HG03432 (cell line): ENCODE measurements at regions not wholly inside any gene's neighbourhood (a gene's known extent, or its start where the extent isn't known, plus 50 kb on each side); places are given as distances from the start of the nearest gene placed in this dataset.
"Not testable (repeated sequence)": the region's sequence is repeated elsewhere in the genome, so short reads cannot be mapped to it uniquely, and the experiment has no call there.

Experiments used
- ATAC-seq: cut with Tn5 transposase; IDR thresholded peaks from one replicate; pipeline ENCODE4 v1.9.1; 2021; ENCODE audit warnings: mild to moderate bottlenecking, moderate library complexity; ENCODE audit not compliant: unreplicated experiment

DNA sequence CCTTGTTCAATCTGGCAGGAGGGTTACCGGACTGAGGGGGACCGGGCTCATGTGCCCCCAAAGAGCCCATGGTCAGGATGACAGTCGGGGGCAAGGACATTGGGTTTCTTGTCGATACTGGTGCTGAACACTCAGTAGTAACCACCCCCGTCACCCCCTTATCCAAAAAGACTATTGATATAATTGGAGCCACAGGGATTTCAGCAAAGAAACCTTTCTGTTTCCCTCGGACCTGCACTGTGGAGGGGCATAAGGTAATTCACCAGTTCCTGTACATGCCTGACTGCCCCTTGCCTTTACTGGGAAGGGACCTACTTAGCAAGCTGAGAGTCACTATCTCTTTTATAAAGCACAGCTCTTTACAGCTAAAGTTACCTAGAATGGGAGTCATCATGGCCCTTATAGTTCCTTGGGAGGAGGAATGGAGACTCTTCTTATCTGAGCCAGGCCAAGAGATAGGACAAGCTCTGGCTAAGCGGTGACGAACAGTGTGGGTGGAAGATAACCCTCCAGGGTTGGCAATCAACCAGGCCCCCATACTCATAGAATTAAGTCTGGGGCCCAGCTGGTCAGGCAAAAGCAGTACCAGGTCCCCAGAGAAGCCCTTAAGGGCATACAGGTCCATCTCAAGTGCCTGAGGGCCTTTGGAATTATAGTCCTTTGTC lies 603.7 kb downstream of the UQCRFS1 start:
- ATAC-seq: no peak

DNA sequence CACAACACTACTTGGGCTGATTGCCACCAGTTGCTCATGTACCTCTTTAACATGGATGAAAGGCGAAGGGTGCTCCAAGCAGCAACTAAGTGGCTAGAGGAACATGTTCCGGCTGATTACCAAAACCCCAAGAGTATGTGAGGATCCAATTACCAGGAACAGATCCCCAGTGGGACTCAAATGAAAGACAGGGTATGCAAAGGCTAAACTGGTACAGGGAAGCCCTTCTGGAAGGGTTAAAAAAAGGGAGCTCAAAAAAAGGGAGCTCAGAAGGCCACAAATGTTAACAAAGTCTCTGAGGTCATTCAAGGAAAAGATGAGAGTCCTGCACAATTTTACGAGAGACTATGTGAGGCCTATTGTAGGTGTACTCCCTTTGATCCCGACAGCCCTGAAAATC lies 604.7 kb downstream of the UQCRFS1 start:
- ATAC-seq: no peak

DNA sequence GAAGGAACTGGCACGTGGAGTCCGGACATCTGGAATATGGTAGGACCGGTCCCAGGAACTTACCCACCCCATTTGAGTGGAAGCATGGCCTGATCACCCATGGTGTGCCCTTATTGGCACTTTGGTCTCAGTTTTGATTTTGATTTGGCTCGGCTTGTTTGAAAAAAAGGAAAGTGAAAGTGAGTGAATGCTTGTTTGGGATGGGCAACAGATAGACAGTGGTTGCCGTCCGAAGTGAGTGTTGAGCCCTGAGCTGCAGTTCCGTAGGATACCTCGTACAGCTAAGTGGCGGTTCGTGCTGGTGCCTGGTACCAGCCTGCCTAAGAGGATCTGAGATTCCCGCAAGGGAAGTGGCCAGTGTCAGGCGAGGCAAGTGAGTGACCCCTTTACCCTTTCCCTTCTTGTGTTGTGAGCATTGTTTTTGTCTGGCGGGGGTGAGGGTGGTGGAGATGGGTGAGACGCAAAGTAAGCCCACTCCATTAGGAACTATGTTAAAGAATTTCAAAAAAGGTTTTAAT lies 605.8 kb downstream of the UQCRFS1 start:
- no peak for ATAC-seq

DNA sequence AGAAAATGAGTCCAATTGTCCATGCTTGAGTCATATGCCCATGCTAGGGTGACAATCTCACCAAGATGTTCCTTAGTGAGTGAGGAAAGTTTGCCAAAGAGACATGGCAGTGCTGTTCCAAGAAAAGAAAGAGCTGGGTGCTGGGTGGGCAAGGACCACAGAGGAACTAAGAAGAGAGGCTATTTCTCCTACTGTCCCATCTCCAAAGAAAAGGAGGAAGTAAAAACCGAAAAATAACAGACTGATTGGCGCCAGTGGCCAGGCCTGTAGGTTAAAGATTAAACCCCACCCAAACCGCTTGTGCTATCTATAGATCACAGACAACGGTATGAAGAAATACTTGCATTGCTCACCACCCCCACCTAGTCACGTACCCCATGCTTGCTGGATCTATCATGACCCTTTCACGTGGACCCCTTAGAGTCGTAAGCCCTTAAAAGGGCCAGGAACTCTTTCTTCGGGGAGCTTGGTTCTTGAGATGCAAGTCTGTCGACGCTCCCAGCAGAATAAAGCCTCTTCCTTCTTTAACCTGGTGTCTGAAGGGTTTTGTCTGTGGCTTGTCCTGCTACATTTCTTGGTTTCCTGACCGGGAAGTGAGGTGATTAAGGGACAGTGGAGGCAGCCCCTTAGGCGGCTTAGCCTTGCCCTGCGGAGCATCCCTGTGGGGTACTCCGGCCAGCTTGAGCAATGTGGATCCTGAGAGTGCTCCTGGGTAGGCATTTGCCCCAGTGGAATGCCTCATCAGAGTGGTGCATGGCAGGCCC lies 606.5 kb downstream of the UQCRFS1 start:
- ATAC-seq: no peak

DNA sequence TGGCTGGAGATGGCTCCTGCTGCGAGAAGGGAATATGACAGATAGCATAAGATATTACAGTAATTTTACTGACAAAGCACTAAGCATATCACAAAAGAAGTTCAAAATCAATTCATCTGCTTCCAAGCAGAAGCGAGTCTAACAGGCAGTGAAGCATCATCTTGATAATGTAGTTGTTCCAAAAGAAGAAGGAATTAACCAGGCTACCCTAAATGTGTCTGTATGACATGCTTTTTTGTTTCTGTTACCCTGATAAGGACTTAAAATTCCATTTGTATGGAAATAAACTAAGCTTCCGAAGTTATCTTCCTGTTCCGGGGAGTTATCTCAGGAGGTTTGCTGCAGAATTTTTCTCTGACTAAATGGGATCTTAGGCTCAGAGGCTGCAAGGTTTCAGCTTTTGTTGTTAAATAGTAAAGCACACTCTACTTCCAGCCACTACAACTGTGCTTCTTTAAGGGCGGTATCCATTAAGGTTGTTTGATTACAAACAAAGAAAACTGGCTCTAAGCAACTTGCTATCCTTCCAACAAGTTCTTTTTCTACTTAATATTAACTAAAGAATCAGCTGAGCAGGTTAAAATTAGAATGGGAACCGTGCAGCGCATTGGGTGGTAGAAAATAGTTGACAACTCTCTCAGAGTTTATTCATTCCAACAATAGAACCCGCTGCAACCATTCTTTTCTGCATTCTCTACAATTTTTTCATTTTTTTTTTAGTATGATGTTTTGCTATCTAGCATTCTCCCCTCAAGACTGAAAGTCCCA lies 607.3 kb downstream of the UQCRFS1 start:
- ATAC-seq: no peak

GRCh38 chr19:28603453-28603852 lies 609.5 kb downstream of the UQCRFS1 start:
- no peak for ATAC-seq

- no peak for ATAC-seq
These were observed 610.2 kb downstream of the UQCRFS1 start for GRCh38 chr19:28602675-28603298.

DNA sequence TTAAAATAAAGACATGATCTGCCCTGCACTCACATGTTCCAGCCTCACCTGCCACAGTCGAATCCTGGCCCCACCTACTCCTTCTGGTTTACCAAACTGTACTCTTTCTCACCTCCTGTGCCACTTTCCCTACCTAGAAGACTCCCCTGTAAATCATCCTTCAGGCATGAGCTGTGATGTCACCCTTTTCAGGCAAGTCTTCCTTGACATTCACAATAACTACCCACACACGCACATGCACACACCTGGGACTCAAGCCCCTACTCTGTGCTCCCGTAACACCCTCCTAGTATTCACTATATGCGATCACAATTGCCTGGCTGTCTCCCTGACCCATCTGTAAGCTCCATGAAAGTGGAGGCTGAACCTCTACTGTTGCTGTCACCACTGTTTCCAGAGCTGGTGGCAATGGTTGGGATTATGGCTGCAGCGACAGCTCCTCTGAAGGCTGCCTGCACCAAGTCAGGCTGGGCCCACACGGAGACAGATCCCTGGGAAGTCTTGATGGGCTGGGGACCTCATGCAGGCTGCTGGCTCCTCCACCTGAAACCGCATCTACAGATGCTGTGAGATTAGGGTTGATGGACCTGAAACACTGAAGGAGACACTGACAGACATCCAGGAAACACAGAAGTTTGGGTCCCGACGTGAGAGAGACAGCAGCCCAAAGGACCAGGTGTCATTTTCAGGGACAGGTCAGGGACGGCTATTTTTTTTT lies 611.1 kb downstream of the UQCRFS1 start:
- no peak for ATAC-seq

- ATAC-seq: no peak
These were observed 614.1 kb downstream of the UQCRFS1 start for GRCh38 chr19:28598861-28599260.

GRCh38 chr19:28596561-28597071 lies 616.3 kb downstream of the UQCRFS1 start:
- ATAC-seq: no peak

DNA sequence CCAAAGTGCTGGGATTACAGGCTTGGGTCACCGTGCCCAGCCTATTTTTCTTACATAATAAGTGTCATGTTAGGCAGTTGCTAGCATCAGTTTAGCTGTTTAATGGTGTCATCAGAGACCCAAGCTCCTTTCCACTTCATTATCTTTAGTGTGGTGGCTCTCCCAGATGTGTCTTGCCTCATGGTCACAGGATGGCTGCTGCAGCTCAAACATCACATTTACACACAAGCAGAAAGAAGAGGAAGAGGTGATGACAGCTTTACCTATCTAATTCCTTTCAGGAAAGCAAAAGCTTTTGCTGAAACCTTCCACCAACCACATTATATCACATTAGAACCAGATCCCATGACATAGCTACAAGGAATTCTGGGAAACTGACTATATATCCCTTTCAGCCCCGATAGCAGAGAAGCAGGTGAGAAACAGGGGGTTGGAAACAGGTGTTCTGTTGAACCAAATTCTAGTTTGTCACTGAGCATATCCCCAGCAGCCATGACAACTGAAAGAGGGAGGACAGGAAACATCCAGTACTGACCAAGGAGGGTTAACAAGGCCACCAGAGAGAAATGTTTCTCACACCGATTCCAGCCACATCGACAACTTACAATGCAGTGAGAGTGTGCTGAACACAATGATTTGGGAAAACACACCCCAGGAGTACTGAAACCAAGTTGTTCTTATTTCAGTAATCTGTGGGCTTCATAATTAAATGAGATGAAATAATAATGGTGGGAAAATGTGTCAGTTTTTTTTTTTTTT lies 617.0 kb downstream of the UQCRFS1 start:
- no peak for ATAC-seq

DNA sequence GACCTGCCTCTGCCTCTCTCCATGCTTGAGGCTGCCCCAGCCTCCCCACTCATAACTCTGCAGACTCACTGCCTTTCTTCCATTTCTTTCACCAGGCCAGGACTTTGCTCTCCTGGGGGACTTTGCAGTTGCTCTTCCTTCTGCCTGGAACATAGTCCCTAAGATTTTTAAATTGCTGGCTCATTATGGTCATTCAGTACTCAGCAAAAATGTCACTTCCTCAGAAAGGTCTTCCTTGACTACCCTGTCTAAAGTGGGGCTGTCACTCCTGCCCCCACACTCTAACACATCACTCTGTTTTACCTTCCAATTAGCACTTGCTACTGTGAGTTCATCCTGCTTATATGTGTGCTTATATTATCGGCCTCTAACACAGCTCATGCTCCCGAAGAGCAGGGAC lies 618.2 kb downstream of the UQCRFS1 start:
- no peak for ATAC-seq

DNA sequence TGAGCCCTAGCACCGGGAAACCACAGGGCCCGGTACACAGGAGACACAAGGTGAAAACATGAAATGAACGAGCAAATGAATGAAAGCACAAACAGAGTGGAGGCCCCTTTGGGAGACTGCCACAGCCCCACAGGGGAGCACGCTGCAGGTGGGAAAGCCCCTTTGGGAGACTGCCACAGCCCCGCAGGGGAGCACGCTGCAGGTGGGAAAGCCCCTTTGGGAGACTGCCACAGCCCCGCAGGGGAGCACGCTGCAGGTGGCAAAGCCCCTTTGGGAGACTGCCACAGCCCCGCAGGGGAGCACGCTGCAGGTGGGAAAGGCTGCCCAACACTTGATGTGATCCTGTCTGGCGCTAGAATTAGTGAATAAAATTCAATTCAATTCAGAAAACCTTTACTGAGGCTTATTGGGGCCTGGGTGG lies 623.0 kb downstream of the UQCRFS1 start:
- not testable (repeated sequence) for ATAC-seq

DNA sequence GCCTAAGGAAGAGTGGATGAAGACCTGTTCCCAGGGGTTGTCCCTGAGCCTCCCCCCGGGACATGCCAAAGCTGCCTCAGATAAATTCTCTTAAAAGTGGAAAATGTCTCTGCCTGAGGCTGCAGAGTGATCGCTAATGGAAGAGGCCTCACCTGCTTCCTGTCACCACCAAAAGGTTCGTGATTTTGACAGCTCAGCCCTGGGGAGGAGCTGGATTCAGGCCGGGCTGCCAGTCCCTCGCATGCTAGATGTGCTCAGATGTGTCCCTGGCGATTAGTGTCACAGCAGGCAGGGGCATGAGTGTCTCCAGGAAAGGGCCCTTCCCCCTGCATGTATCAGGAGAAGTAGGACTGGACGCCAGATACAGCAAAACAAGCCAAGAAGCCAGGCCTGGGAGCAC lies 626.5 kb downstream of the UQCRFS1 start:
- ATAC-seq: no peak

GRCh38 chr19:28585796-28586195 lies 627.2 kb downstream of the UQCRFS1 start:
- ATAC-seq: no peak

GRCh38 chr19:28583713-28584112 lies 629.2 kb downstream of the UQCRFS1 start:
- ATAC-seq: no peak

- no peak for ATAC-seq
These were observed 629.7 kb downstream of the UQCRFS1 start for GRCh38 chr19:28583242-28583641.

DNA sequence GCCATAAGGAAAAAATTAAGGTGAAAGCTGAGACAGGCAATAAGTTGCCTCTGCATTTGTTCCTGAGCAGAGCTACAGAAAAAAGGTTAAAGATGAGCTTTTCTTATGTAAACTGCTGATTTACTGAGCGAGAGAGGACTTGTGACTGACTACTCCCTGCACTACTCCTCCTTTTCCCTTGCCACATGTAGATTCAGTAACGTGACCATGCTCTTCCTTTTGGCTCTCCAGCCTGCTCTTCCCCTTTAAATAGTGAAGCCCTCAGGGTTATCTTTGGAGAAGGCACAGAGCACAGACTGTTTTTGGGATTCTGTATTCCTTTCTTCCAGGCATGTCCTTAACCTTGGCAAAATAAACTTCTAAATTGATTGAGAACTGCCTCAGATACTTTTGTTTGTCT lies 630.2 kb downstream of the UQCRFS1 start:
- ATAC-seq: no peak

- no peak for ATAC-seq
These were observed 630.6 kb downstream of the UQCRFS1 start for GRCh38 chr19:28582344-28582743.

- ATAC-seq: no peak
These were observed 631.5 kb downstream of the UQCRFS1 start for GRCh38 chr19:28581468-28581770.
